ENCODE measurements at regions not wholly inside any gene's neighbourhood (a gene's known extent, or its start where the extent isn't known, plus 50 kb on each side); places are given as distances from the start of the nearest gene placed in this dataset.
"Not testable (repeated sequence)": the region's sequence is repeated elsewhere in the genome, so short reads cannot be mapped to it uniquely, and the experiment has no call there.

DNA sequence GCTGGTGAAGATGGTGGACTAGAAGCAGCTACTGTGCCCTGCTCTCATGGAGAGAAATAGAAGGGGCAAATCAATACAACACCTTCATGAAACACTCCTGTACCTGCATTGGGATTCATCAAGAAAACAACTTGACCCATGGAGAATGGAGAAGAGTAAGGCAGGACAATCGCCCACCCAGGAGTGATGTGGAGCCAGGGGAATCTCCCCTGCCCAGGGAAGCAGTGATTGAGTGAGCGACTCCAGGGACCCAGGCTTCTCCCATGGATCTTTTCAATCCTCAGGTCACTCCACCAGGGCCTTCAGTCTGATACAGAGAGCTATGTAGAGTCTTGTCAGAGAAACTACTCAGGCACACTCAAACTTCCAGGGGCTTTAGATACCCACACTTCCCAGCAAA lies 161.9 kb upstream of the DYRK2 start:
- Histone ChIP-seq H3K36me3 (ENCODE audit: control insufficient read depth, insufficient read depth, low read length) (no peaks in the 10 kb centered on the region), H3K4me2 (ENCODE audit: low read length) (no peak overlapping the region), H3K27ac (ENCODE audit: low read depth, low read length) (no peak overlapping the region), H3K4me1 (ENCODE audit: control insufficient read depth, low read depth, low read length) (no peaks in the 10 kb centered on the region), H2BK5ac (ENCODE audit: low read length) (no peak overlapping the region), H3K79me2 (ENCODE audit: control insufficient read depth, insufficient read depth, low read length) (no peaks in the 10 kb centered on the region), H3K9ac (ENCODE audit: low read length) (no peak overlapping the region), H2AK5ac (ENCODE audit: low read length) (no peak overlapping the region), H4K8ac (ENCODE audit: low read depth, low read length) (no peak overlapping the region), H3K4me3 (ENCODE audit: low read length) (no peak overlapping the region), H2BK15ac (replicated peaks; ENCODE audit: low read depth) (no peak overlapping the region), H3K4ac (ENCODE audit: low read depth, low read length) (no peak overlapping the region), H3K18ac (ENCODE audit: low read length) (no peak overlapping the region), H3K79me1 (ENCODE audit: low read length) (no peaks in the 10 kb centered on the region), H2BK120ac (ENCODE audit: low read depth, low read length) (no peak overlapping the region), H4K5ac (ENCODE audit: low read length) (no peak overlapping the region), H3K56ac (ENCODE audit: low read length) (no peak overlapping the region), H3K27me3 (ENCODE audit: insufficient read depth, low read length, poor library complexity) (no peaks in the 10 kb centered on the region), H3K23ac (ENCODE audit: low read length) (no peak overlapping the region)
- WGBS (ENCODE audit: extremely low coverage, insufficient coverage, low lambda C conversion rate): no CpG with 5 or more reads among the region's 2 CpGs
- DNase-seq: no peak

DNA sequence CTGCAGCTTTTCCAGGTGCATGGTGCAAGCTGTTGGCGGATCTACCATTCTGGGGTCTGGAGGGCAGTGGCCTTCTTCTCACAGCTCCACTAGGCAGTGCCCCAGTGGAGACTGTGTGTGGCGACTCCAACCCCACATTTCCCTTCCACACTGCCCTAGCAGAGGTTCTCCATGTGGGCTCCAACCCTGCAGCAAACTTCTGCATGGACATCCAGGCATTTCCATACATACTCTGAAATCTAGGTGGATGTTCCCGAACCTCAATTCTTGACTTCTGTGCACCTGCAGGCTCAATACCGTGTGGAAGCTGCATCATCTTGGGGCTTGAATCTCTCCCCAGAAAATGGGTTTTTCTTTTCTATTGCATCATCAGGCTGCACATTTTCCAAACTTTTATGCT lies 160.2 kb upstream of the DYRK2 start:
- not testable (repeated sequence) for H4K8ac ChIP-seq (ENCODE audit: low read depth, low read length); H3K27ac ChIP-seq (ENCODE audit: low read depth, low read length); H3K4me3 ChIP-seq (ENCODE audit: low read length); H2BK15ac ChIP-seq (replicated peaks; ENCODE audit: low read depth); H2AK5ac ChIP-seq (ENCODE audit: low read length); H3K36me3 ChIP-seq (ENCODE audit: control insufficient read depth, insufficient read depth, low read length); H3K27me3 ChIP-seq (ENCODE audit: insufficient read depth, low read length, poor library complexity); H3K4ac ChIP-seq (ENCODE audit: low read depth, low read length); H2BK5ac ChIP-seq (ENCODE audit: low read length); H3K79me2 ChIP-seq (ENCODE audit: control insufficient read depth, insufficient read depth, low read length); H4K5ac ChIP-seq (ENCODE audit: low read length); H3K4me1 ChIP-seq (ENCODE audit: control insufficient read depth, low read depth, low read length); H3K9ac ChIP-seq (ENCODE audit: low read length); H3K18ac ChIP-seq (ENCODE audit: low read length); H3K4me2 ChIP-seq (ENCODE audit: low read length); H3K79me1 ChIP-seq (ENCODE audit: low read length); H3K23ac ChIP-seq (ENCODE audit: low read length); H2BK120ac ChIP-seq (ENCODE audit: low read depth, low read length); H3K56ac ChIP-seq (ENCODE audit: low read length)
- peak; percentile 15 for DNase-seq
- WGBS (ENCODE audit: extremely low coverage, insufficient coverage, low lambda C conversion rate): no CpG with 5 or more reads among the region's 4 CpGs

DNA sequence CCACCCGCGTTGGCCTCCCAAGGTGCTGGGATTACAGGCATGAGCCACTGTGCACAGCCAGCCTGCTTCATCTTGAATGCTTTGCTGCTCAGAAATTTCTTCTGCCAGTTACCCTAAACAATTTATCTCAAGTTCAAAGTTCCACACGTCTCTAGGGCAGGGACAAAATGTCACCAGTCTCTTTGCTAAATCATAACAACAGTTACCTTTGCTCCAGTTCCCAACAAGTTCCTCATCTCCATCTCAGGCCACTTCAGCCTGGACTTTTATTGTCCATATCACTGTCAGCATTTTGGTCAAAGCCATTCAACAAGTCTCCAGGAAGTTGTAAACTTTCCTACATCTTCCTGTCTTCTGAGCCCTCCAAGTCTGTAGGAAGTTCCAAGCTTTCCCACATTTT lies 159.5 kb upstream of the DYRK2 start:
- Histone ChIP-seq H3K27me3 (ENCODE audit: insufficient read depth, low read length, poor library complexity) (no peaks in the 10 kb centered on the region), H3K79me1 (ENCODE audit: low read length) (no peaks in the 10 kb centered on the region), H3K4me2 (ENCODE audit: low read length) (no peak overlapping the region), H4K8ac (ENCODE audit: low read depth, low read length) (no peak overlapping the region), H3K27ac (ENCODE audit: low read depth, low read length) (no peak overlapping the region), H3K9ac (ENCODE audit: low read length) (no peak overlapping the region), H2BK5ac (ENCODE audit: low read length) (no peak overlapping the region), H4K5ac (ENCODE audit: low read length) (no peak overlapping the region), H2BK120ac (ENCODE audit: low read depth, low read length) (no peak overlapping the region), H2AK5ac (ENCODE audit: low read length) (no peak overlapping the region), H3K18ac (ENCODE audit: low read length) (no peak overlapping the region), H3K36me3 (ENCODE audit: control insufficient read depth, insufficient read depth, low read length) (no peaks in the 10 kb centered on the region), H3K4me1 (ENCODE audit: control insufficient read depth, low read depth, low read length) (no peaks in the 10 kb centered on the region), H3K4me3 (ENCODE audit: low read length) (no peak overlapping the region), H3K4ac (ENCODE audit: low read depth, low read length) (no peak overlapping the region), H3K23ac (ENCODE audit: low read length) (no peak overlapping the region), H2BK15ac (replicated peaks; ENCODE audit: low read depth) (no peak overlapping the region), H3K79me2 (ENCODE audit: control insufficient read depth, insufficient read depth, low read length) (no peaks in the 10 kb centered on the region), H3K56ac (ENCODE audit: low read length) (no peak overlapping the region)
- no CpG with 5 or more reads among the region's 3 CpGs for WGBS (ENCODE audit: extremely low coverage, insufficient coverage, low lambda C conversion rate)
- DNase-seq: no peak

GRCh38 chr12:67496581-67496980 lies 152.0 kb upstream of the DYRK2 start:
- Histone ChIP-seq H3K4ac (ENCODE audit: low read depth, low read length) (no peak overlapping the region), H3K4me1 (ENCODE audit: control insufficient read depth, low read depth, low read length) (no peaks in the 10 kb centered on the region), H3K23ac (ENCODE audit: low read length) (no peak overlapping the region), H3K18ac (ENCODE audit: low read length) (no peak overlapping the region), H3K56ac (ENCODE audit: low read length) (no peak overlapping the region), H2BK5ac (ENCODE audit: low read length) (no peak overlapping the region), H3K36me3 (ENCODE audit: control insufficient read depth, insufficient read depth, low read length) (no peaks in the 10 kb centered on the region), H3K4me2 (ENCODE audit: low read length) (no peak overlapping the region), H4K5ac (ENCODE audit: low read length) (no peak overlapping the region), H4K8ac (ENCODE audit: low read depth, low read length) (no peak overlapping the region), H2BK120ac (ENCODE audit: low read depth, low read length) (no peak overlapping the region), H2BK15ac (replicated peaks; ENCODE audit: low read depth) (no peak overlapping the region), H3K79me2 (ENCODE audit: control insufficient read depth, insufficient read depth, low read length) (no peaks in the 10 kb centered on the region), H3K79me1 (ENCODE audit: low read length) (no peaks in the 10 kb centered on the region), H3K27ac (ENCODE audit: low read depth, low read length) (no peak overlapping the region), H3K27me3 (ENCODE audit: insufficient read depth, low read length, poor library complexity) (no peaks in the 10 kb centered on the region), H2AK5ac (ENCODE audit: low read length) (no peak overlapping the region), H3K4me3 (ENCODE audit: low read length) (no peak overlapping the region), H3K9ac (ENCODE audit: low read length) (no peak overlapping the region)
- DNase-seq: no peak
- WGBS (ENCODE audit: extremely low coverage, insufficient coverage, low lambda C conversion rate): no CpG with 5 or more reads among the region's 2 CpGs

DNA sequence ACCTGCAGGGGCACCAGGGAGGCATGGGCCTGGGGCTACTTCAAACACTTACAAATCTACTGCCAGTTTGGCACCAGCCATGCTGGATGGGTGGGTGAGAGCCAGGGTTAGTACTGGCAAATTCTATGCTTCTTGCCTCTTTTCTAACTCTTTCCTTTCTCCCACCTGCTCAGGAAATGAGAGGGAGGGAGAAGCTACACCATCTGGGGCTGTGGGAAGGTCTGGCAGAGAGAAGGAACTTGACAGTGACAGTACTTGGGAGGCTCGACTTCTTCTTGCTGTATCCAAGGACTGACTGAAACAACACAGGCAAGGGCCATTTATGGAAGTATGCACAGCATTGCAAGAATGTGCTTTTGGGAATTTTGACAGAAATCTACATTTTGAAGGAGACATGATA lies 149.6 kb upstream of the DYRK2 start:
- Histone ChIP-seq H3K9ac (ENCODE audit: low read length) (no peak overlapping the region), H3K27ac (ENCODE audit: low read depth, low read length) (no peak overlapping the region), H2AK5ac (ENCODE audit: low read length) (no peak overlapping the region), H3K4me2 (ENCODE audit: low read length) (no peak overlapping the region), H3K18ac (ENCODE audit: low read length) (no peak overlapping the region), H3K4ac (ENCODE audit: low read depth, low read length) (no peak overlapping the region), H3K79me2 (ENCODE audit: control insufficient read depth, insufficient read depth, low read length) (no peaks in the 10 kb centered on the region), H3K27me3 (ENCODE audit: insufficient read depth, low read length, poor library complexity) (no peaks in the 10 kb centered on the region), H3K23ac (ENCODE audit: low read length) (no peak overlapping the region), H3K4me3 (ENCODE audit: low read length) (no peak overlapping the region), H4K5ac (ENCODE audit: low read length) (no peak overlapping the region), H3K36me3 (ENCODE audit: control insufficient read depth, insufficient read depth, low read length) (no peaks in the 10 kb centered on the region), H2BK120ac (ENCODE audit: low read depth, low read length) (no peak overlapping the region), H2BK5ac (ENCODE audit: low read length) (no peak overlapping the region), H2BK15ac (replicated peaks; ENCODE audit: low read depth) (no peak overlapping the region), H3K79me1 (ENCODE audit: low read length) (no peaks in the 10 kb centered on the region), H3K56ac (ENCODE audit: low read length) (no peak overlapping the region), H3K4me1 (ENCODE audit: control insufficient read depth, low read depth, low read length) (no peaks in the 10 kb centered on the region), H4K8ac (ENCODE audit: low read depth, low read length) (no peak overlapping the region)
- no CpG with 5 or more reads among the region's 1 CpG for WGBS (ENCODE audit: extremely low coverage, insufficient coverage, low lambda C conversion rate)
- no peak for DNase-seq

DNA sequence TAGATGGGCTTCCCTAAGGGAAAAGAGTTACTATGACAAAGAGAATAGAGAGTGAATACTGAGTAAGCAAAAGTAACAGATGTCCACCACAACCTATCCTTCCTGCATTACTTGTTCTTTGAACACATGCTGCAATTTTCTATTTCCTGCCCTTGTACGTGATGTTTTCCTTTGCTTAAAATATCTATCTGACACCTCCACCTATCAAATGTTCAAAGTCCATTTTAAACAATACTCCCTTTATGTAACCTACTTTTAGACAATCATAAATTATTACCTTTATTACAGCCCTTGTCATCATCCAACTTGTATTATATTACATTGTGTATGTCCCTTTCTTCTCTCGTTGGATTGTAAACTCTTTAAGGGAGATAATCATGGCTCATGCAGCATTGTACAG lies 147.2 kb upstream of the DYRK2 start:
- H2BK120ac ChIP-seq (ENCODE audit: low read depth, low read length): no peak overlapping the region
- no peak overlapping the region for H2BK5ac ChIP-seq (ENCODE audit: low read length)
- H3K79me2 ChIP-seq (ENCODE audit: control insufficient read depth, insufficient read depth, low read length): no peaks in the 10 kb centered on the region
- no peaks in the 10 kb centered on the region for H3K79me1 ChIP-seq (ENCODE audit: low read length)
- H3K4ac ChIP-seq (ENCODE audit: low read depth, low read length): no peak overlapping the region
- H3K27me3 ChIP-seq (ENCODE audit: insufficient read depth, low read length, poor library complexity): no peaks in the 10 kb centered on the region
- no peak overlapping the region for H3K23ac ChIP-seq (ENCODE audit: low read length)
- no peak overlapping the region for H4K5ac ChIP-seq (ENCODE audit: low read length)
- no peak overlapping the region for H2AK5ac ChIP-seq (ENCODE audit: low read length)
- H3K36me3 ChIP-seq (ENCODE audit: control insufficient read depth, insufficient read depth, low read length): no peaks in the 10 kb centered on the region
- H2BK15ac ChIP-seq (replicated peaks; ENCODE audit: low read depth): no peak overlapping the region
- no peak for DNase-seq
- no peak overlapping the region for H3K18ac ChIP-seq (ENCODE audit: low read length)
- no peak overlapping the region for H4K8ac ChIP-seq (ENCODE audit: low read depth, low read length)
- H3K27ac ChIP-seq (ENCODE audit: low read depth, low read length): no peak overlapping the region
- H3K56ac ChIP-seq (ENCODE audit: low read length): no peak overlapping the region
- H3K4me3 ChIP-seq (ENCODE audit: low read length): no peak overlapping the region
- no peaks in the 10 kb centered on the region for H3K4me1 ChIP-seq (ENCODE audit: control insufficient read depth, low read depth, low read length)
- WGBS (ENCODE audit: extremely low coverage, insufficient coverage, low lambda C conversion rate): no CpG with 5 or more reads among the region's 2 CpGs
- no peak overlapping the region for H3K4me2 ChIP-seq (ENCODE audit: low read length)
- no peak overlapping the region for H3K9ac ChIP-seq (ENCODE audit: low read length)

Measured in mesendoderm (in vitro differentiated cells).